HG03139 (cell line): ENCODE measurements at regions not wholly inside any gene's neighbourhood (a gene's known extent, or its start where the extent isn't known, plus 50 kb on each side); places are given as distances from the start of the nearest gene placed in this dataset.
"Not testable (repeated sequence)": the region's sequence is repeated elsewhere in the genome, so short reads cannot be mapped to it uniquely, and the experiment has no call there.

ENCODE experiments used
- ATAC-seq: cut with Tn5 transposase; IDR thresholded peaks from one replicate; pipeline ENCODE4 v1.9.1; 2021; ENCODE audit not compliant: unreplicated experiment

DNA sequence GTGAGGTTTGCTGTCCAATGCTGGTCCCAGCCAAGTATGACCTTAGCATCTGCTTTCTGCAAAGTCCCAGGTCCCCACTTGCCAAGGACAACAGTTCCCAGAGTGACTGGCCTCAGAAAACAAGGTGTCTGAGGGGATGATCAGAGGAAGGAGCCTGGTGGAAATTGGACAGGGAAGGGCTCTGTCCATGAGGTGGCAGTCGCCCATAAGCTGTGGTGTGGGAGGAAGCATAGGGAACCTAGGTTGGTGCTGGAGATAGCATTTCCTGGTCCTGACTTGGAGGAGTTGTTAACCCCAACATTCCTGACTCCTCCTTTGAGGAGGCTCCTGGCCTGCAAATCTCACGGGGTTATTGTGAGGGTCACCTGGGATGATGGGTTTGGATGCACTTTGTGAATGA, 77.8 kb downstream of the LIMS4 start:
- ATAC-seq: not testable (repeated sequence)

DNA sequence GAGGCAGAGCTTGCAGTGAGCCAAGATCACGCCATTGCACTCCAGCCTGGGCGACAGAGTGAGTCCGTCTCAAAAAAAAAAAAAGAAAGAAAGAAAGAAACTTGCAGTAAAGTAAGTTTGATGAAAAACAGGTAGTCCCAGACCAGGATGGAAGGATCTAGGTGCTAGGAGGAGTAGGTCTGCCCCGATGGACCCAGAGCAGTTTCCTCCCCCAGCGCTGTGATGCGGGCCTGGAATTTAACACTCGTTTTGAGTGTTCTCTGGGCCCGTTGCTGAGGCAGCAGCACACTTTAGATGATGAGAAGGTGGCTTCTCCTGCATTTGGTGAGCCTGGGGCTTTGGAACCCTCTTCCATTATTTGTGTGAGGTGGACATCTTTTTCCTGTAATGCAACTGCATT, 80.2 kb downstream of the LIMS4 start:
- ATAC-seq: not testable (repeated sequence)

DNA sequence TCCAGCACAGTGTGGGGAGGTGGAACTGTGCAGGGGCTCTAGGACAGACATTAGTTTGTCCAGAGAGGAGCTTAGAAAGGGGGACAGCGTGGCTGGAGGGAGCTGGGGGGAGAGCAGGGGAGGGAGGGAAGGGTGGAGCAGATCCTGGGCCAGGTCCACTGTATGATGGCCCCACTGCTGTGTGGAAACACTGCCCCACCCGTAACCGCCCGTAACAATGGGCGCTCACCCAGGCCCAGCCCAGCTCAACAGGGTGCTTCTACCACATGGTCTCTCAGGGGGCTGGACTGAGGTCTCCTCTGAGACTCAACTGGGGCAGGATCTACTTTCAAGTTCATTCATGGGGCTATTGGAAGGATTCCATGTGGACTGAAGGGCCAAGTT, 81.6 kb downstream of the LIMS4 start:
- not testable (repeated sequence) for ATAC-seq

DNA sequence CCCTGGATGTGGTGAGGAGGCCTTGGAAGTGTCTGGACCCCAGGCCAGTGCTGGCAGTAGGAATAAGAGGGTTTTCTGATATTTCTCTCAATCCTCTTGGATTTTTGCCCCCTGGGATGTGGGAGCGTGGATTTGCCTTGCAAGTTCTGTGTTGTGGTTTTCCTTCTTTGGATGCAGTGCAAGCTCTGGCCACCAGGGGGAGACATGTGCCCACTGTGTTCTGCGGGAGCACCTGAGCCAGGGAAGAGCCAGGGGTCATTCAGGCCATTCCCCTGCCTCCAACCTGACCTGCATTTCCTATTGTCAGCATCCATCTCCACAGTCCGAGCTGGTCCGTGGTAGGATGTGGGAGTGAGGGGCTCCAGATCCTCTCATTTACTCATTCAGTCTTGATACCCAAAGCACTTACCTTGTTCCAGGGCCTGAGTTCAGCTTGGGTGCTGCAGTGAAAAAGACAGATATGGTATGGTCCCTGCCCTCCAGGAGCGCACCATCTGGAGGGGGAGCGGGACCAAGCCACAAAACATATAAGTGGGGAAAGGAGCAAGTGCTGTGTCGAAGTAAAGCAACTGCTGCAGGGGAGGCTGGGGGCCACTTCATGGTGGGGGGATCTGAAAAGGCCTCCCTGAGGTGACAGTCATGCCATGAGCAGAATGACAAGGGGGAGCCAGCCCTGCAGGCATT, 82.1 kb downstream of the LIMS4 start:
- not testable (repeated sequence) for ATAC-seq

DNA sequence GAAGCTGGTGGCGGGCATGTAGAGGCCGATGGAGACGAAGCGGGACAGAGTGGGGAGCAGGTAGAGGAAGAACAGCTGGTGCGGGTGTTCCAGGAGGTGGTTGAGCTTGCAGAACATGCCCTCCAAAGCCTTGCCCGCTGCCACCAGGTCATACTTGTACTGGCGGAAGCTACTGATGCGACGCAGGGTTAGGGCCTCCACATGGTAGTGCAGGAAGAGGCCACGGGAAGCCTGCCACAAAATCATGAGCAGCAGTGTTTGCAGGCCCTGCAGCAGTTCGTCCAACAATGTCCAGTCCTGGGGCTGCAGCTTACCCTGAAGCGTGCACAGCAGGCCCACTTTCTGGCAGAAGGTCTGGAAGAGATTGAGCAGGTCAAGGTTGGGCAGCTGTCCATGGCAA, 85.6 kb downstream of the LIMS4 start:
- not testable (repeated sequence) for ATAC-seq

DNA sequence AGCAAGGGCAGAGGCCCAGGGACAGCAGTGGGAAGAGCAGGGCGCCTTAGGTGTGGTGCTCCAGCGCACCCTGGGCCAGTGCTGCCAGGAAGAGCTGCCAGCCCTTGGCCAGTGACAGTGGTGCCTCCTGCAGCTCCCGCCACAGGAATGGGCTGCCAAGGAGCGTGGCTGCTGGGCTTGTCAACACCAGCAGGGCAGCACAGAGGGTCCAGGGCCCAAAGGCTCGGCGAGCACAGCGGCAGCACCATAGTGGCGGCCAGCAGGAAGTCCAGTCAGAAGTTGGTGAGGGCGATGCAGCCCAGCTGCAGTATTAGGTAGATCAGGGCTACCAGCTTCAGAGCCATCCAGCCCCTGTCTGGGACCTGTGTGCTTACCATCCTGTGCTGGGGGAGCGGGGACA, 86.1 kb downstream of the LIMS4 start:
- ATAC-seq: not testable (repeated sequence)

DNA sequence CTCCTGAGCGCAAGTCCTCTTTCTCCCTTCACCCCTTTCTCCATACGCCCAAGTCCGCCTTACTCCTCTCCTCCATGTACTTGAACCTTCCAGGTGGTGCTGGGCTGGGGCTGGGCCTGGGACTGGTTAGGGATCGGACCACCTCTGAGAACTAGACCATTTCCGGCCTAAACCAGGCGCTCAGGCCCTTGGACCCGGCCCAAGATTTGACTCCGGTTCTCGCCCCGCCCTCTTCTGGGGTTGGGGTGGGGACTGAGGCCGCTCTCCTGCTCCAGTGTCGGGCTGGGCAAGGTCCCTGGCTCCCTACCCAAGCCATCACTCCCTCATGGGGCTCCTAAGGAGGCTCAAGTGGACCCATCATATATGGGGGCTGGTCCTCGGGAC, 87.9 kb downstream of the LIMS4 start:
- not testable (repeated sequence) for ATAC-seq

DNA sequence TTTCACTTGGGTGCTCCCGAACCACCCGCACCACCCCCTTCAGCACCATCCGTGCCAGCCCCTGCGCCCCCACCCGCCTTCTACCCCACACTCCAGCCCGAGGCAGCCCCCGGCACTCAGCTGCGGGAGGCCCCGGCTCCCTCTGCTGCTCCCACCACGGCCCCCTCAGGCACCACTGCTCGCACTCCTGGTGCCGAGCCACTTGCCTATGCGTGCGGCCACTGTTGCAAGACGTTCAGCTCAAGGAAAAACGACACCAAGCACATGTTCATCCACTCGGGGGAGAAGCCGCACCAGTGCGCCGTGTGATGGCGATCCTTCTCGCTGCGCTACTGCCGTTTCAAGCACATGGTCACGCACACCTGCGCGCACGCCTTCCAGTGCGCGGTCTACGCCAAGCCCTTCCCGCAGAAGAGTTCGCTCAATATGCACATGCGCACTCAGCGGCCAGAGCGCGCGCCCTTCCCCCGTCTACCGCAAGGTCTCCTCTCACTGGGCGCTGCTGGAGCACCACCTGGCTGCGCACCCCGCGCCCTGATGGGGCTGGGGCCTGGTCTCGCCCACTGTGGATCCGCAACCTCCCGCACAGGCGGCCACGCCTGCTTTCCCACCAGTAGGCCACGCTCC, 88.4 kb downstream of the LIMS4 start:
- ATAC-seq: not testable (repeated sequence)

DNA sequence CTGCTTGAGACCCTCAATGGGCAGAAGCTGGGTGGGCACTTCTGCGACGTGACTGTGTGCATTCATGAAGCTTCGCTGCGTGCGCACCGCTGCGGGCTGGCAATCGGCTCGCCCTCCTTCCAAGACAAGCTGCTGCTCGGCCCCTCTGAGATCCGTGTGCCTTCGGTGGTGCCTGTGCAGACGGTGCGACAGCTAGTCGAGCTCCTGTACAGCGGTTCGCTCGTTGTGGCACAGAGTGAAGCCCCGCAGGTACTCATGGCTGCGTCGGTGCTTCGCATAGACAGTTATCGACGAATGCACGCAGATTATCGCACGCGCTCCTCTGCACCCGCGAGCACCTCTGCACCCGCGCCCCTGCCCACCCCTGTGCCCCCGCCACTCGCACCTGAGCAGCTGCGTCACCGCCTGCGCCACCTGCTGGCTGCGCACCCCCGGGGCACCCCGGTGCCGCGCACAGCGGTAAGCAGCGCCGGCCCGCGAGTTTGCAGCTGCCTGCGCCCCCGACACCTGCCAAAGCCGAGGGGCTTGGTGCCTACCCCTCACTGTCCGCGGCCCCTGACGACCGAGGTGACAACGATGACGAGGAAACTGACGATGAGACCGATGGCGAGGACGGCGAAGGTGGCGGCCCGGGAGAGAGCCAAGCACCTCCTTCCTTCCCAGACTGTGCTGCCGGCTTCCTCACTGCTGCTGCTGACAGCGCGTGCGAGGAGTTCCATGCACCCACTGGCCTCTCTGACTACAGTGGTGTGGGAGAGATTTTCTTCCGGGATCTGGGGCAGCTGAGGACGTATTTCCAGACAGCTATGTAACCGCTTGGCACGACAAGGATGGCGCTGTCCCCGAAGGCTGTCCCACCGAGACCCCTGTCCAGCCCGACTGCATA, 89.2 kb downstream of the LIMS4 start:
- not testable (repeated sequence) for ATAC-seq

DNA sequence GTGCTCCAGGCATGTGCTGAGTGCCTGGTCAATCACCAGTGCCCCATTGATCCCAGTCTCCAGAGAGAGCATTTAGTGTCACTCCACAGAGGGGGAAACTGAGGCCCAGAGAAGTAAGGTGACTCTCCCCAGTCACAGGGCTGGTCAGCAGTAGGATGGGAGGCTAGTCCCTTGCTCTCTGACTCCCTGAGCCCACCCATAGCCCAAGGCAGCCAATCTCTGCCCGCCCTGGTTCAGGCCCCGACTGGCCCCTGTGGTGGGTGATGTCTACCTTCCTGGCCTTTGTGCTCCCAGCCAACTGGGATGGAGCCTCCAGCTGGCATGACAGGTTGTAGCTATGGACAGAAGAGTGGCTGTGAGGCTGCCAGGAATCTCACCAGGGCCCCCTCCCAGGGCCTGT, 99.1 kb downstream of the LIMS4 start:
- ATAC-seq: not testable (repeated sequence)

DNA sequence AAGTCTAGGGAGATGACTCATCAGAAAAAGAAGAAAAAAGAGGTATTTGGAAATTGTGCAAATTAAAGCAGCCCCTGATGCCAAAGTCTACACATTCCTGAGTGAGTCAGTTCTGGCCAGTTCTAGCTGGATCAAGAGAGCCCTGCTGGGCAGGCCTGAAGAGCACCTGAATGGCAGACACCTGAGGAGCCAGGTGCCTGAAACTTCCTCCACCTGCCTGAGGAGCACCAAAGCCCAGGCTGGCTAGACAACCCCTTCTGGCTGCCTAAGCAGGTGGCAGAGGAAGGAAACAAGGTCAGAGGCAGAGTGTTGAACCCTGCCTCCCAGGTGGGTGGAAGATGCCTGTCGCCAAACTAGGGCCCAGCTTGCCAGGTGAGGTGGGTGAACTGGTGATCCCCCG, 101.0 kb downstream of the LIMS4 start:
- ATAC-seq: not testable (repeated sequence)

DNA sequence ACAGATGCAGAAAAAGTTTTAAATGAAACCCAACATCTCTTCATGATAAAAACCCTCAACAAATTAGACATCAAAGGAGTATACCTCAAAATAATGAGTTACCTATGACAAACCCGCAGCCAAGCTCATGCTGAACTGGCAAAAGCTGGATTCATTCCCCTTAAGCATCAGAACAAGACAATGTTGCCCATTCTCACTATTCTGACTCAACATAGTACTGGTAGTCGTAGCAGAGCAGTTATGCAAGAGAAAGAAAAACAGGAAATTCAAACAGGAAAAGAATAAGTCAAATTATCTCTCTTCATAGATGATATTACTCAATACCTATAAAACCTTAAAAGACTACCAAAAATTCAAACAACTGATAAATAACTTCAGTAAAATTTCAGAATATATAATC, 115.0 kb downstream of the LIMS4 start:
- not testable (repeated sequence) for ATAC-seq

DNA sequence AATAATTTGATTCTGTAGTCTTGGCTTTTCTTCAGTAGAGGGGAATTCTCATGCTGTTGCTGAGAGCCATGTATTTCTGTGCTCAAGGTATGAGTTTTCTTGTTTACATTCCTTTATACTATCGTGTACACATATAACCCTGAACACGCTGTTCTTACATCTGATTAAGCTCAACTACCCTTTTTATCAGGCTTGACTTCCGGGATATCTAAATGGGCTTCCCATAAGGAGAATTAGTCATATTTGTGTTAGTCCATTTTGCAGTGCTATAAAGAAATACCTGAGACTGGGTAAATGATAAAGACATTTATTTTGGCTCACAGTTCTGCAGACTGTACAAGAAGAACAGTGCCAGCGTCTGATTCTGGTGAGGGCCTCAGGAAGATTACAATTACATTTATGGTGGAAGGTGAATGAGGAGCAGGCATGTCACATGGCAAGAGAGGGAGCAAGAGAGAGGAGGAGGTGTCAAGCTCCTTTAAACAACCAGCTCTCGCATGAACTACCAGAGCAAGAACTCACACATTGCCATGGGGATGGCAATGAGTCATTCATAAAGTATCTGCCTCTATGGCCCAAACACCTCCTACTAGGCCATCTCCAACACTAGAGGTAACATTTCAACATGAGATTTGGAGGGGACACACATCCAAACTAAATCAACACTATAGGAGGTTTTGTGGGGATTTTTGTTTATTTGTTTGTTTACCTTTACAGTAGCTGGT, 118.2 kb downstream of the LIMS4 start:
- not testable (repeated sequence) for ATAC-seq

DNA sequence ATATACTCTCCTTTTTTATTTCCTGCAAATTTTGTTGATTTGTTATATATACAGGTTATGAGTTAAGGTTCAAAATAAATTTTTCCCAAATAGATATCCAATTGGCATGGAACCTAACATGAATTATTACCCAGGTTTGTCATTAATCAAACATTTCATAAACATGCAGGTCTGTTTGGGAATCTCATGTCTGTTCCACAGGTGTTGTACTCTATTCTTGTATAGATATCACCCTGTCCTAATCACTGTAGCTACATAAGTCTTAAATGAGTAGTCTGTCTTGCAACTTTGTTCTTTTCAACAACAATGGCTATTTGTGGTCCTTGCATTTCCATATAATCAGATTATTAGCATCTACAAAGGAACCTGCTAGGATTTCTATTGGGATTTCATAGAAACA, 121.9 kb downstream of the LIMS4 start:
- ATAC-seq: not testable (repeated sequence)

DNA sequence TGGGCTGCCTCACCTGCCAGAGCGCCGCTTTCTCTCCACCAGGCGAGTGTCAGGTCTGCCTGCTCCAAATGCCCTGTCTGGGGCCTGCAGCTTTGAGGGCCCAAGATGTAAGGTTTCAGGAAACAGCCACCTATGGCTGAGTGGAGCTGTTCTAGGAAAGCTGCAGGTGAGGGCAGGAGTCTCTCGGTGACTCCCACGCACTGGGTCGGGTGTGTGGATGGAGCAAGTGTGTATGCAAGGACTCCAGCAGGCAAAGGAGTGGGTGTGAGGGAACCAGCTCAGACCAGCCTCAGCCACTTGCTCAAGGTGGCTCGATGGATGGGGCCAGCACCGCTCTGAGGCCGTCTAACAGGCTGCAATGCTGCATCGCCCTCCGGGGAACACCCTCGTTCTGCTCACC, 123.7 kb downstream of the LIMS4 start:
- ATAC-seq: not testable (repeated sequence)

DNA sequence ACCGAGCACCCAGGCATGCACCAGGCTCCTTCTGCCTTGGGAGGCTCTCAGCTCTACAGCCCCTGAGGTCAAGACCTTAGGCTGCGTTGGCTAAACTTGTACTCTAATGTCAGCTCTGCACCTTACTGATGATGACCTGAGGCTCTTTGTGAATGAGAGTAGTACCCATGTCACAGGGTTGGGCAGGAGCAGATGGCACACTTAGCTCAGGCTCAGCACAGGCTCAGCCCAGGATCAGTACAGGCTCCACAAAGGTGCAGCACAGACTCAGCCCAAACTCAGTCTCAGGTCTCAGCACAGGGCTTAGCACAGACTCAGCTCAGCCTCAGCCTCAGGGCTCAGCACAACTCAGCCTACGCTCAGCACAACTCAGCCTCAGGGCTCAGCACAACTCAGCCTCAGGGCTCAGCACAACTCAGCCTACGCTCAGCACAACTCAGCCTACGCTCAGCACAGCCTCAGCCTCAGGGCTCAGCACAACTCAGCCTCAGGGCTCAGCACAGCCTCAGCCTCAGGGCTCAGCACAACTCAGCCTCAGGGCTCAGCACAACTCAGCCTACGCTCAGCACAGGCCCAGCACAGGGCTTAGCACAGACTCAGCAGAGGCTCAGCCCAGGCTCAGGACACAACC, 128.1 kb downstream of the LIMS4 start:
- ATAC-seq: not testable (repeated sequence)

DNA sequence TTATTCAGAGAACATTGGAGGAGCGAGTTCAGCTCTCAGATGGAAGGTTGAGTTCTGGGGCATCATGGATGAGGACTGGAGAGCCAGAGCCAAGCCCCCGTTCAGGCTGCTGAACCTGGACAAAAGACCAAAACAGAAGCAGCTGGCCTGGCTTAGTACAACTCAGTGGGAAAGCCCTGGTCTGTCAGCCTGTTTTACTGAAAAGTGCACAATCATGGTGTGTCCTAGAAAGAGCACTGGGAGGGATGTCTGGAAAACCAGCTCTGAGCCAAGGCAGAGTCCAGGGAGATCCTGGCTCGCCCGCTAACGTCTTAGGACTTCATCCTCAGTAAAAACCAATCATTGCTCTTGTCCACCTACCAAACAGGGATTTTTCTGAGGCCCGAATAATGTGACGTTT, 129.7 kb upstream of the MTLN start:
- ATAC-seq: not testable (repeated sequence)

DNA sequence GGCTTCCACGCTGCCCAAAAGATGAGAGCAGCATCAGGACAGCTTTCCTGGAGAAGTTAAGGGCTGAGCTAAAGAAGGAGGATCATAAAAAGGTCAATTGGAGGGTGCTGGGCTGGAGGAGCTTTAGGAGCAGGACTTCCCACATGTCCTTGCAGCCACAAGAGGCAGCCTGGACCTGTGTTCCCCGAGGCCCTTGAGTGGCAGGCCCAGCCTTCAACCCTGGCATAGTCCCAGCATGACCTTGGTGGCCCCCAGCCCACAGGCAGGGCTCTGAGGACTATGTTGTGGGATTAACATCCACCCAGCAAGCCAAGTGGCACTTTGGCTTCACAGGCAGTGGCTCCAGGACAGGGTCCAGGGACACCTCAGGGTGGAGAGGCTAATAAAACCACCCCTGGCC, 126.8 kb upstream of the MTLN start:
- not testable (repeated sequence) for ATAC-seq

DNA sequence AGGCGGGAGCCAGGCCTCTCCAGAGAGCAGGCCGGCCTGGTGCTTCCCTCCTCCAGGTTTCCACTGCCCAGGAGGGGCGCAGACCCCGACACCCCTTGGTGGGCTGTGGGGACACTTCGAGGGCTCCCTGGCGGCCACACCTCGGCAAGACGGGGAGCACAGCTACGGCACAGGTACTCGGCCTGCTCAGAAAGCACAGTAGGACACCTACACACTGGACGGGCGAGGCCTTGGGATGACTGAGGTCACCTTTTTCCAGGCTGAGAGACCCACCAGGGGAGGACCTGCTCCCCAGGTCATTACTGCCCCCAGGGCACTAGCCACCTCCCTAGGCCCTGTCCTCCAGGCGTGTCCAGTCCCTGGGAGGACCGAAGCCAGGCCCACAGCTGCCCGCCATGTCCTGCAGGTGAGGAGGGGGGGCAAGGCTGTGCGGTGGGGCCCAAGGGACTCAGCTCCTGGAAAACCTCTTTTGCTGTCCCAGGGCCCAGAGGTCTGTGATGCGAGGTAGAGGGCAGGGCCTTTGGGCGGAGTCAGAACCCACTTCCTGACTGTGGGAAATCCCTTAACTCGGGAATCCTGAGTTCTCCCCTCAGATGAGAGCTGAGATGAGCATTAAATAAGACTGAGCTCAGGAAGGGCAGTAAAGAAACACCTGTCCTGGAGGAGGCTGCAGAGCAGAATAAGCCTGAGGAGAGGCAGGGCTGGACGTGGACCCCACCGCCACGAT, 126.1 kb upstream of the MTLN start:
- ATAC-seq: not testable (repeated sequence)

DNA sequence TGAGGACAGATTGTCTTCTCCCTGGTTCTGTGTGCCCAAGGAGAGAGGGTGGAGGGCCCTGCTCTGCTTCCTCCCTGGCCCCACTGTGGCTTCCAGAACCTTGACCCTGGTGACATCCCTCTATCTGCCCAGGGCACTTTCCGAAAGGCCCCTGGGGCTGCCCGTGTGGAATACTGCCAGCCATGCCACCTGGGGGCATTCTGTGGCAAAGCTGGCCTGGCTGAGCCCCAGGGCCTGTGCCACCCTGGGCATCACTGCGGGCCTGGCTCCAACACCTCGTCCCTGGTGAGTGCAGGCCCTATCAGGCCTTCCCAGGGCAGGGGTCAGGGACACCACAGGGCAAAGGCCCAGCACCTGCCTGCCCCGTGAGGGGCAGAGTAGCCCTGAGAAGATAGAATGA, 123.7 kb upstream of the MTLN start:
- not testable (repeated sequence) for ATAC-seq
